GM10248 (cell line): ENCODE measurements at regions not wholly inside any gene's neighbourhood (a gene's known extent, or its start where the extent isn't known, plus 50 kb on each side); places are given as distances from the start of the nearest gene placed in this dataset.

ENCODE experiments used
- CTCF ChIA-PET: fragments of 300-600 bp; sonication (Branson Sonifier 250); formaldehyde crosslinking; extraction: SDS; loops from one replicate; lab custom pipeline; 2021; ENCODE audit warnings: antibody characterized with exemption; lab: Yijun Ruan, JAX
- POLR2A ChIA-PET: fragments of 350-650 bp; sonication (Branson Sonifier 250); formaldehyde crosslinking; extraction: SDS; loops from one replicate; lab custom pipeline; 2020; ENCODE audit warnings: antibody characterized with exemption; lab: Yijun Ruan, JAX
- DNase-seq: peaks from one replicate; pipeline ENCODE4 v3.0.0; 2012; ENCODE audit errors: extremely low spot score
- CTCF ChIP-seq: IDR thresholded peaks from 2 replicates; pipeline ENCODE4 v1.5.1; 2012; ENCODE audit warnings: mild to moderate bottlenecking, low read depth; ENCODE audit errors: extremely low read depth, missing control alignments, control extremely low read depth

DNA sequence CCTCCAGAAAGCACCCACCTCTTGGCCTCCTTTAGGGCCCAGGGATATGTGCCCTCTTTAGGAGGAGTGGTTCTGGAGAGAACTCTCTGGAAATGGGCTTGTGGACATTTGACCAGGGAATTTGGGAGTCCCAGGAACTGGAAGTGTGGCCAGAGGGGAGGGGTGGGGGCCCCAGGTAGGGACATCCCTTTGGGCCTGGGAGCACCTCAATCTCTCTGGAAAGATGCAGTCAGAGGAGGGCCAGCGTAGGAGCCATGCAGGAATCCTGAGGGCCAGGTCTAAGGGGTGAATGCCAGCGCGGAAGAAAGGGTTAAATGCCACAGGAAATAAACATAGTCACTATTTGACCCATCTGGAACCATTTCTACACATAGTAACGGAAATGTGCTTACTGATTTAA lies 50.3 kb upstream of the ITGA11 start:
- DNase-seq = no peak
- ChIA-PET POLR2A (no interaction called here), CTCF (interaction anchor here (1.0 to 1.5 kb wide), 2 partner anchors 10 to 68 kb away, joined by 3 to 4 read pairs; no protein-coding TSS in a partner anchor)
- no peak for TF ChIP-seq CTCF

- ChIA-PET POLR2A (no interaction called here), CTCF (interaction anchor here (1.5 kb wide), 1 partner anchor 67 kb away, joined by 4 read pairs; no protein-coding TSS in a partner anchor)
Observed at GRCh38 chr15:68483165-68483564, 51.2 kb upstream of the ITGA11 start.

GRCh38 chr15:68484220-68484619 lies 52.3 kb upstream of the ITGA11 start:
- POLR2A ChIA-PET = no interaction called here
- no peak for DNase-seq
- CTCF ChIA-PET = interaction anchor here (1.3 kb wide), 1 partner anchor 13 kb away, joined by 4 read pairs; no protein-coding TSS in a partner anchor
- no peak for TF ChIP-seq CTCF

More at GRCh38 chr15:68483165-68483564, 51.2 kb upstream of the ITGA11 start:
- no peak for DNase-seq
- no peak for TF ChIP-seq CTCF

DNA sequence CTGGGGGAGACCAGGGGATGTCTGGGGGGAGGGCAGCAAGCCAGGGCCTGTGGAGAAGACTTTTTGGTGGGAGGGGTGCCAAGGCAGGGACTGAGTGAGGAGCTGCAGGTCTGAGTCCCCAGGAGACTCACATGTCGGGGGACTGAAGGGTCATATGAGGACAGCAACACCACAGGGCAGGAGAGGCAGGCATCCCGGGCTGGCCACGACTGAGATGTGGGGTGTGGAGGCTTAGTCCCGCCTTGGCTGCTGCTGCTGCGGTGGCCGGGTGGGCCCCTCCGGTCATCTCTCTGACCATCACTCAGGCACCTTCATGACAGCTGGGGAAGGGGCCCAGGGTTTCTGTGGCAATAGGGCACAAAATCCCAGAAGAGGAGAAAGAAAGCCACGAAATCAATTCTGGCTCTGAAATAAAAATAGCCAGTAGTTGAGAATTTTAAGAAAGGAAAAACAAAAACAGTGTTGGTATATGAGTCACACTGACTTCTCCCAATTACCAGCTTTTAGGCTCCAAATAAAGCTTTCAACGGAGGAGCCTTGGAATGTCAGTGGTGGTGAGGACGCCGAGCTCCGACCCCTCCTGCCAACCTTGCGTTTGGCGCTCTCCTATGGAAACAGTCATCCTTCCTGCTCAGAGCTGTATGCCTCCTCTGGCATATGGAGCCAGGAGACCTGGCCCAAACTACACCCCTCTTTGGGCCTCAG lies 52.9 kb upstream of the ITGA11 start:
- DNase-seq = no peak
- no peak for TF ChIP-seq CTCF
- ChIA-PET POLR2A (no interaction called here), CTCF (interaction anchor here (1.3 kb wide), 1 partner anchor 13 kb away, joined by 4 read pairs; no protein-coding TSS in a partner anchor)

DNA sequence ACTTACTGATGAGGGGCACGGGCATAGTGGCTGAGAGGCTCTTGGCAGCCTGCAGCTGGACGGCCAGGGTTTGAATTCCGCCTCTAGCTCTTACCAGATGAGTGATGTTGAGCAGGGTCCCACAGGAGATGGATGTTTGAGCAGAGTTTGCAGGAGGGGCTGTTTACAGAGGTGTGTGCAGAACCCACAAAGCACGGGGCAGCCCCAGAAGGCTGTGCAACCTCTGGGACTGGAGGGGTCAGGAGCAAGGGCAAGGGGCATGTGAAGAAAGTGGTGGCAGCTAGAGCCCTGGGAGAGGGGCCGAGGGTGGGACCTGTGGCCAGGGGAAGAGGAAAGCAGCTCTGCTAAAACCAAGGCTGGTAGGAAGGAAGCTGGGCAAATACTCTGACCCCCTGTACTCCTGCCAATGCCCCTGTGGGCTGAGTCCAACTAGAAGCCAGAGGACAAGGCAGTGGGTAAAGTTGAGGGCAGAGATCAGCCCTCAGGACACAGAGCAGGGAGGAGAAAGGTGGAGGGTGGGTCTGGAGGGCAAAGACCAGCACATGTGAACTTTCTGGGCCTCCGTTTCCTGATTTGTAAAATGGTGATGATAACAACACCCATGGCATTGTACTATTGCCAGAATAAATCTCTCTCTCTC lies 53.9 kb upstream of the ITGA11 start:
- no peak for TF ChIP-seq CTCF
- CTCF ChIA-PET = interaction anchor here (1.3 kb wide), 1 partner anchor 12 kb away, joined by 4 read pairs; no protein-coding TSS in a partner anchor
- POLR2A ChIA-PET = no interaction called here
- no peak for DNase-seq

DNA sequence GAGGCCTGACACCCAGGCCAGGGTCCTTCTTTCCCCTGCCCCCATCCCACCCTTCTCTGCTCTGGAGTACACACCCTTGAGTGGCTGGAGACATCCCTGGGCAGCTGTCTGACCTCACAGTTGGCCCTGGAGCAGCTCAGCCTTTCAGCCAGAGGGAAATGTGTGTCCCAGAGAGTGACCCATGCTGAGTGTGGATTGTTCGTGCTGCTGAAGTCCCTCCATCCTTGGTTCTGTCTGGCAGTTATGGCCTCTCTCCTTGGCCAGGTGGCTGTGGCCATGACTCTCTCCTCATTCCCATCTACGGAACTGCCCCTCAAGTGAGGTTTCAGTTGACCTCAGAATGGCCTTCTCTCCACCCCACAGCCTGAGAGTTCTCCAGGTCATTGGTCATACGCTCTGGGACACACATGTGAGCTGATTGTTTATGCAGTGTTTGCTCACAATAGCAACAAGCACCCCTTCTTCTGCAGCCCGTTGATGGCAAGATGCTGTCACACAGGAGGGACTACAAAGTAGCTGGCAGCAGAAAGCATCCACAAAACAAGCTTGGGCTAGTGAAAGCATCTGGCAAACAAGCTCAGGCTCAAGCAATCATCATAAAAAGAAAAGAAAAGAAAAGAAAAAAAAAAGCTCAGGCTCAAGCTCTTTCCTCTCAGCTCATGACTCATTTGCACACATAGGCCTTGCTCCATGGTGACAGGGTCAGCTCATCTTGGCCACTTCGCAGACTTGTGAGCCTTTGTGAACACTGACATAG lies 55.3 kb upstream of the ITGA11 start:
- DNase-seq = no peak
- no peak for TF ChIP-seq CTCF
- CTCF ChIA-PET = interaction anchor here (1.1 to 1.2 kb wide), 2 partner anchors 11 to 63 kb away, joined by 3 to 4 read pairs; no protein-coding TSS in a partner anchor
- POLR2A ChIA-PET = no interaction called here
